ENCODE measurements at regions not wholly inside any gene's neighbourhood (a gene's known extent, or its start where the extent isn't known, plus 50 kb on each side); places are given as distances from the start of the nearest gene placed in this dataset.

- DNase-seq: no peak
Measured at GRCh38 chr12:67539329-67539728, 109.2 kb upstream of the DYRK2 start.

GRCh38 chr12:67539946-67540345, 108.6 kb upstream of the DYRK2 start:
- DNase-seq: peak; percentile 41

GRCh38 chr12:67540920-67541624, 107.5 kb upstream of the DYRK2 start:
- peak; percentile 46 for DNase-seq

- no peak for DNase-seq
Measured at GRCh38 chr12:67541625-67541991, 106.9 kb upstream of the DYRK2 start.

- DNase-seq: no peak
Measured at GRCh38 chr12:67543021-67543770, 105.3 kb upstream of the DYRK2 start.

GRCh38 chr12:67545298-67545697, 103.2 kb upstream of the DYRK2 start:
- no peak for DNase-seq

- DNase-seq: no peak
Measured at GRCh38 chr12:67546746-67547145, 101.8 kb upstream of the DYRK2 start.

GRCh38 chr12:67555075-67555717, 93.3 kb upstream of the DYRK2 start:
- DNase-seq: peak; percentile 37

GRCh38 chr12:67558775-67559174, 89.8 kb upstream of the DYRK2 start:
- no peak for DNase-seq

- no peak for DNase-seq
Measured at GRCh38 chr12:67559751-67560150, 88.8 kb upstream of the DYRK2 start.

GRCh38 chr12:67562513-67563287, 85.8 kb upstream of the DYRK2 start:
- DNase-seq: no peak

- DNase-seq: no peak
Measured at GRCh38 chr12:67568055-67568454, 80.5 kb upstream of the DYRK2 start.

- DNase-seq: no peak
Measured at GRCh38 chr12:67572492-67572891, 76.1 kb upstream of the DYRK2 start.

- no peak for DNase-seq
Measured at GRCh38 chr12:67573566-67573965, 75.0 kb upstream of the DYRK2 start.

- DNase-seq: no peak
Measured at GRCh38 chr12:67578976-67579661, 69.4 kb upstream of the DYRK2 start.

- no peak for DNase-seq
Measured at GRCh38 chr12:67579662-67580003, 68.9 kb upstream of the DYRK2 start.

- no peak for DNase-seq
Measured at GRCh38 chr12:67582238-67582834, 66.2 kb upstream of the DYRK2 start.

GRCh38 chr12:67582844-67583243, 65.7 kb upstream of the DYRK2 start:
- DNase-seq: no peak

GRCh38 chr12:67586951-67587350, 61.6 kb upstream of the DYRK2 start:
- DNase-seq: no peak

- no peak for DNase-seq
Measured at GRCh38 chr12:67589078-67589477, 59.5 kb upstream of the DYRK2 start.

- no peak for DNase-seq
Measured at GRCh38 chr12:67590149-67590790, 58.3 kb upstream of the DYRK2 start.
